ENCODE measurements at regions not wholly inside any gene's neighbourhood (a gene's known extent, or its start where the extent isn't known, plus 50 kb on each side); places are given as distances from the start of the nearest gene placed in this dataset.

DNA sequence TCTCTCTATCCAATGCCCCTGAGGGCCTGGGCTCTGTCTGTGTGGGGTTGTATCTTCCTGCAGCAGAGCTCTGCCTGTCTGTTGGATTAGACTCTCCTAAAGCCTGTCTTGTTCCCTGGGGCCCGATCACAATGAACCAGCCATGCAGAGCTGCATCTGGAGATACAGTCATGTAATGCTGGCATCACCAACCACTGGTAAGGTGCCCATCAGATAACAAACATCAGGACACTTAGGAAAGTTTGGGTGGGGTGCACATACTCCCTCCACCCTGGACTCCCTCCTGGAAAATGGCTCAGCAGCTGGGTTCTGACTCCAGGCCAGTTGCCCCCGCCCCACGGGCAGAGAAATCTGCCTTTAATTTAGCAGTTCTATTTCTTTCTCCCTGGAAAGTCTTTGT, 61.3 kb upstream of the BRD7 start:
- POLR2A ChIA-PET, result no interaction called here
- TF ChIP-seq, protein P1, sequence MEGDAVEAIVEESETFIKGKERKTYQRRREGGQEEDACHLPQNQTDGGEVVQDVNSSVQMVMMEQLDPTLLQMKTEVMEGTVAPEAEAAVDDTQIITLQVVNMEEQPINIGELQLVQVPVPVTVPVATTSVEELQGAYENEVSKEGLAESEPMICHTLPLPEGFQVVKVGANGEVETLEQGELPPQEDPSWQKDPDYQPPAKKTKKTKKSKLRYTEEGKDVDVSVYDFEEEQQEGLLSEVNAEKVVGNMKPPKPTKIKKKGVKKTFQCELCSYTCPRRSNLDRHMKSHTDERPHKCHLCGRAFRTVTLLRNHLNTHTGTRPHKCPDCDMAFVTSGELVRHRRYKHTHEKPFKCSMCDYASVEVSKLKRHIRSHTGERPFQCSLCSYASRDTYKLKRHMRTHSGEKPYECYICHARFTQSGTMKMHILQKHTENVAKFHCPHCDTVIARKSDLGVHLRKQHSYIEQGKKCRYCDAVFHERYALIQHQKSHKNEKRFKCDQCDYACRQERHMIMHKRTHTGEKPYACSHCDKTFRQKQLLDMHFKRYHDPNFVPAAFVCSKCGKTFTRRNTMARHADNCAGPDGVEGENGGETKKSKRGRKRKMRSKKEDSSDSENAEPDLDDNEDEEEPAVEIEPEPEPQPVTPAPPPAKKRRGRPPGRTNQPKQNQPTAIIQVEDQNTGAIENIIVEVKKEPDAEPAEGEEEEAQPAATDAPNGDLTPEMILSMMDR (IDR thresholded peaks at IDR 0.05; ENCODE audit: insufficient read depth, low read length, missing control alignments), result no peak
- CTCF ChIA-PET, result no interaction called here
- H3K4me3 ChIP-seq (ENCODE audit: low read depth, low read length), result no peak overlapping the region
- no peak for DNase-seq (ENCODE audit: low read depth, low spot score)

DNA sequence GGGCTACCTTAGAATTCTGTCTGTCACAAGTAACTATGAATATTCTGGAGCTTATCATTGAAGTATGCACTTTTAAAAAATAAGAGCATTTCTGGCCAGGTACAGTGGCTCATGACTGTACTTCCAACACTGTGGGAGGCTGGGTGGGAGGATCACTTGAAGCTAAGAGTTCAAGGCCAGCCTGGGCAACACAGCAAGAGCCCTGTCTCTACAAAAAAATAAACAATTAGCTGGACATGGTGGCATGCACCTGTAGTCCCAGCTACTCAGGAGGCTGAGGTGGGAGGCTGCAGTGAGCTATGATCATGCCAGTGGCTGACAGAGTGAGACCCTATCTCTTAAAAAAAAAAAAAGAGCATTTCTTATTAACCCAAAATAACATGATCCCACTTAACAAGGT, 60.0 kb upstream of the BRD7 start:
- CTCF ChIA-PET, result no interaction called here

DNA sequence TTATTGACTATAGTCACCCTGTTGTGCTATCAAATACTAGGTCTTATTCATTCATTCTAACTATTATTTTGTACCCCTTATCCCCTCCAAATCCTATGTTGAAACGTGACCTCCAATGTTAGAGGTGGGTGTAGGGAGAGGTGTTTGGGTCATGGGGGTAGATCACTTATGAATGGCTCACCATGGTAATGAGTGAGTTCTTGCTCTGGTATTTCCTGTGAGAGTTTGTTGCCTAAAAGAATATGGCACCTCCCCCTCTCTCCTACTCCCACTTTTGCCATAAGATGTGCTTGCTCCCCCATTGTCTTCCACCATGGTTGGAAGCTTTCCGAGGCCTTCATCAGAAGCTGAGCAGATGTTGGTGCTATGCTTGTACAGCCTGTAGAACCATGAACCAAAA, 59.3 kb upstream of the BRD7 start:
- TF ChIP-seq, protein P1 (IDR thresholded peaks at IDR 0.05; ENCODE audit: insufficient read depth, low read length, missing control alignments), result no peak
- POLR2A ChIA-PET, result no interaction called here
- DNase-seq (ENCODE audit: low read depth, low spot score), result no peak
- CTCF ChIA-PET, result no interaction called here
- H3K4me3 ChIP-seq (ENCODE audit: low read depth, low read length), result no peak overlapping the region

More for the DNA sequence above, 60.0 kb upstream of the BRD7 start:
- no peak overlapping the region for H3K4me3 ChIP-seq (ENCODE audit: low read depth, low read length)
- TF ChIP-seq, protein P1 (IDR thresholded peaks at IDR 0.05; ENCODE audit: insufficient read depth, low read length, missing control alignments), result no peak
- no peak for DNase-seq (ENCODE audit: low read depth, low spot score)
- POLR2A ChIA-PET, result no interaction called here

DNA sequence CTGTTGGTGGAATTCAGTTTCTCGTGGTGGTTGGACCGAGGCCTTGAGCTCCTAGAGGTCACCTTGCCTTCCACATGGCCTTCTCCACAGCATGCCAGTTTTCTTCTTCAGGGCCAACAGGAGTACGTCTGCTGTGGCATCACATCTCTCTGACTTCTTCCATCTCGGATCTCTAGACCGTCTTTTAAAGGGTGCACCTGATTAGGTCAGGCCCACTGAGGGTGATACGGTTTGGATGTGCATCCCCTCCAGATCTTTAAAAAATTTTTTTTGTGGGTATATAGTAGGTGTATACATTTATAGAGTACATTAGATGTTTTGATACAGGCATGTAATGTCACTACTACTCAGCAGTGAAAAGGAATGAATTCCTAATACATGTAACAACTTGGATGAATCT, 58.3 kb upstream of the BRD7 start:
- POLR2A ChIA-PET, result no interaction called here
- DNase-seq (ENCODE audit: low read depth, low spot score), result no peak
- CTCF ChIA-PET, result no interaction called here
- TF ChIP-seq, protein P1 (IDR thresholded peaks at IDR 0.05; ENCODE audit: insufficient read depth, low read length, missing control alignments), result no peak
- H3K4me3 ChIP-seq (ENCODE audit: low read depth, low read length), result no peak overlapping the region

DNA sequence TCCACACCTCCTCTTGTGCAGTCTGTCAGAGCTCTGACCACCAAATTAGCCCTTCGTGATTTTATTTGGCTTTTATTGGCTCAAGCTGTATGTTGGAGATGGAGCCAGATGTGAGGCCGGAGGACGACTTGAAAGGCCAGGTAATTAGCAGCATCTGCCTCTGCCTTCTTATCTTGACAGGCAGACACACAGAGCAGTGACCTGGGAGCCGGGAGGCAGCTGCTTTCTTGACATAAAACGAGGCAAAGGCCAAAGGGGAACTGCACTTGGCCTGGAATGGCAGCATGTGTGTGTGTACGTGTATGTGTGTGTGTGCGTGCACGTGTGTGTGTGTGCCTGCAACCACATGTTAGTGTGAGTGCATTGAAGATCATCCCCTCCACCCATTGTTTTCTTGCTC, 56.9 kb upstream of the BRD7 start:
- CTCF ChIA-PET, result no interaction called here
- no peak for DNase-seq (ENCODE audit: low read depth, low spot score)
- TF ChIP-seq, protein P1 (IDR thresholded peaks at IDR 0.05; ENCODE audit: insufficient read depth, low read length, missing control alignments), result no peak
- POLR2A ChIA-PET, result no interaction called here
- H3K4me3 ChIP-seq (ENCODE audit: low read depth, low read length), result no peak overlapping the region

DNA sequence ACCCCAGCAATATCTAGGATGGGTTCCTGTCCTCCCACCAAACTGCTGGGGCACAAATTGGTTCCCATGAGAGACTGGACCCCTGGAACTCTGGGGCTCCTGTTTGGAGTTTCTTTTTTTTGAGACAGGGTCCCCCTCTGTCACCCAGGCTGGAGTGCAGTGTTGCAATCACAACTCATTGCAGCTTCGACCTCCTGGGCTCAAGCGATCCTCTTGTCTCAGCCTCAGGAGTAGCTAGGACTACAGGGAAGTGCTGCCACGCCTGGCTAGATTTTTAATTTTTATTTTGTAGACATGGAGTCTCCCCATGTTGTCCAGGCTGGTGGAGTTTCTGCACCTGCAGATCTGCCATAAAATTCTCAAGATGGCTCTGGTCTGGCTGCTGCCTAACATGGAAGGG, 56.3 kb upstream of the BRD7 start:
- TF ChIP-seq, protein P1 (IDR thresholded peaks at IDR 0.05; ENCODE audit: insufficient read depth, low read length, missing control alignments), result no peak
- POLR2A ChIA-PET, result no interaction called here
- no peak overlapping the region for H3K4me3 ChIP-seq (ENCODE audit: low read depth, low read length)
- CTCF ChIA-PET, result no interaction called here
- no peak for DNase-seq (ENCODE audit: low read depth, low spot score)
